ENCODE measurements at regions not wholly inside any gene's neighbourhood (a gene's known extent, or its start where the extent isn't known, plus 50 kb on each side); places are given as distances from the start of the nearest gene placed in this dataset.

GRCh38 chr5:173772384-173773059, 115.6 kb upstream of the CPEB4 start:
- DNase-seq (ENCODE audit: low read depth): no peak
- no peak for TF ChIP-seq CTCF (IDR thresholded peaks at IDR 0.05; ENCODE audit: control insufficient read depth, insufficient read depth, low read depth, low read length, missing control alignments)
- no peak overlapping the region for H3K4me3 ChIP-seq (ENCODE audit: control insufficient read depth, low read depth, low read length)

GRCh38 chr5:173774271-173774761, 113.8 kb upstream of the CPEB4 start:
- TF ChIP-seq CTCF (IDR thresholded peaks at IDR 0.05; ENCODE audit: control insufficient read depth, insufficient read depth, low read depth, low read length, missing control alignments): no peak

DNA sequence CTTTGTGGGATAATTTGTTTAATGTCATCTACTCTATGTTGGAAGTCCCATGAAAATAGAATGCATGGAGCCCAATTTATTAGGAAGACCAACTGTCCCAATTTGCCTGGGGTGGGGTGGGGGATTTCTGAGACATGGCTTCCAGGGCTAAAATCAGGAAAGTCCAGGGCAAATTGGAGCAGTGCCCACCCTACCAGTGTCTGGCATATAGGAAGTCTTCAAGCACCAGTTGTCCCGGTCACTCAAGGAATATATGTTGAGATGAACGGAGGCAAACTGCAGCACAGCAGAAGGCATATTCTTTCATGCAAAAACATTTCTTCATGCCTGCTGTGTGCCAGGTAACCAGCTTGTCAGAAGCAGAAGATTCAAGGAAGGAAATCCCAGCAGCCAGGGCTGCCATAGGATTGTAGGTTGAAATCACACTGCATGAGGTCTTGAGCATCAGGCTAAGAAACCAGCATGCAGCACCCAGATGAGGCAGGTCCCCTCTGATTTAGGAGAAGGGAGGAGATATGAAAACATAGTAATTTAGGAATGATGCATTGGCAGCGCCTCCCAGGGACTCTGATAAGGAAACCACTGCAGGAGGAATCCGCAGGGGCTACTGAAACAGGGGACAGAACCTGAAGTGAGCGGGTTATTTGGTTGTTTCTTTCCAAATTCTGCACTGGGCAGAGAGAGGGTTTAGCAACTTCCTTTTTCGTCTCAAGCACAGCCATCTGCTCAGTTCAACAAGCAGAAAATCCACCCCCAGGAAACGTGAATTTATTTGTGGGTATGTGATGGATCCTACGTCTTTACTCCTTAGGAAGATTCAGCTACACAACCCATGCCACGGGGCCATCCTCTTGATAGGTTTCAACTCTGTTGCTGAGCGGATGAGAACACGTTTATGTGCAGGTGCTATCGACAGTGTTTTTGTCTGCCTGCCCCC, 112.6 kb upstream of the CPEB4 start:
- TF ChIP-seq CTCF (IDR thresholded peaks at IDR 0.05; ENCODE audit: control insufficient read depth, insufficient read depth, low read depth, low read length, missing control alignments): no peak
- DNase-seq (ENCODE audit: low read depth): no peak
- H3K4me3 ChIP-seq (ENCODE audit: control insufficient read depth, low read depth, low read length): no peak overlapping the region

More at GRCh38 chr5:173774271-173774761, 113.8 kb upstream of the CPEB4 start:
- no peak overlapping the region for H3K4me3 ChIP-seq (ENCODE audit: control insufficient read depth, low read depth, low read length)
- DNase-seq (ENCODE audit: low read depth): no peak

DNA sequence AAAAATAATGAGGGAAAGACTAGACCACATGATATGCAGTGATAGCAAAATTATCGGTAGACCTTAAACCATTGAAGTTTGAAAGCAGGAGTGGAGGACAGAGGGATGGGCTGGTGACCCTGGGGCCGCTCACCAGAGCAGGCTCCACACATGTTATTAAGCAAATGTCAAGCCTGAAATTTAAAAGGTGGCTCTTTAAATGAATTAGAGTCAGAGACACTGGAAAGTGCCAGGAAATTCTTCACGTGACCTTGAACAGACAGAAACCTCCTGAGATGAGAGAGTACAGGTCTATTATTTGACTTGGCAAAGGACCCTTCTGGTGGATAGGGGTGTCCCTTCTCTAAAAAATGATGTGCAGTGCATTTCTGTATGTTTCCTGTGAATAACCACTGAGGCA, 111.0 kb upstream of the CPEB4 start:
- H3K4me3 ChIP-seq (ENCODE audit: control insufficient read depth, low read depth, low read length): no peak overlapping the region
- no peak for TF ChIP-seq CTCF (IDR thresholded peaks at IDR 0.05; ENCODE audit: control insufficient read depth, insufficient read depth, low read depth, low read length, missing control alignments)
- DNase-seq (ENCODE audit: low read depth): no peak

DNA sequence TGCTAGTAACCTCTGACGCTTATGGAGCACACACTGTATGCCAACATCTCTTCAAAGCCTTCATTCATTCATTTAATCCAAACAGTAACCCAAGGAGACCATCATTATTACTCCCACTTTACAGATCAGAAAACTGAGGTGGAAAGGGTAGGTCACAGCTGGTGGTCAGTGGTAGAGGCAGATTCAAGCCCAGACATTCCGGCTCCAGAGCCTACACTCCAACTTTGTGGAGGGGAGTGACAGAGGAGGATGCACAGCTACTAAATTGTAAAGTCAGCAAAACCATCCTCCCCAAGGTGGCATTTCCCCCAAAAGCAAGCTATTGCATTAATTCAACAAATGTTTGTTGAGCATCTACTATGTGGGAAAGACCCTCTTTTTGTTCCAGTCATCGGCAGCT, 110.5 kb upstream of the CPEB4 start:
- TF ChIP-seq CTCF (IDR thresholded peaks at IDR 0.05; ENCODE audit: control insufficient read depth, insufficient read depth, low read depth, low read length, missing control alignments): no peak
- no peak for DNase-seq (ENCODE audit: low read depth)
- H3K4me3 ChIP-seq (ENCODE audit: control insufficient read depth, low read depth, low read length): no peak overlapping the region

DNA sequence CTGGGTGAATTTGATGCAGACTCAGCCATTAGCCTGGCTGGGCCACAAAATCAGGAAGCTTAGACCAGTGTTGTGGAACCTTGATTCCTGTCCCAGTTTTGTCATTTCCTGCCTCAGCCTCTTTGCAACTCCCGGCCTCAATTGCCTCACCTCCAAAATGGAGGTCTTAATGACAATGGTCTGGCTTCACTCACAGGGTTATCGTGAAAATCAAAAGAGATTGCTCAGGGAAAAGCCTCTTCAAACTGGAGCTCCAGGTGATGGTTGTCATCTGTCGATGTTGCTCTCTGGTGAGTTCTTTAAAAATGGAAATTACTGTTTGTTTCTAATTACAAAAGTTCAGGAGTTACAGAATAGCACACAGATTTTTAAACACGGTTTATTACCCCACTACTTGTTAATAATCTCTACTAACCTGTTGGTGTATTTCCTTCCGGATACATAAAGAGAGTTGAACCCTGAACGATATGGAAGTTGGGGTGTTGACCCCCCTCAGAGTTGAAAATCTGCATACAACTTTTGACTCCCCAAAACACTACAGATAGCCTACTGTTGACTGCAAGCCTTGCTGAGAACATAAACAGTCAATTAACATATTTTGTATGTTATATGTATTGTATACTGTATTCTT, 109.9 kb upstream of the CPEB4 start:
- TF ChIP-seq CTCF (IDR thresholded peaks at IDR 0.05; ENCODE audit: control insufficient read depth, insufficient read depth, low read depth, low read length, missing control alignments): no peak
- no peak overlapping the region for H3K4me3 ChIP-seq (ENCODE audit: control insufficient read depth, low read depth, low read length)
- no peak for DNase-seq (ENCODE audit: low read depth)

All from AG09309 (cell line).